Left lung (tissue), 4 donors: ENCODE measurements at regions not wholly inside any gene's neighbourhood (a gene's known extent, or its start where the extent isn't known, plus 50 kb on each side); places are given as distances from the start of the nearest gene placed in this dataset.

Source experiments
- ATAC-seq: fragments of 200-7000 bp; cut with Tn5 transposase; one replicate; pipeline ENCODE4 v1.9.1; 2020; ENCODE audit warnings: moderate library complexity
- DNase-seq, 4 donors: peaks; one replicate each; pipeline ENCODE4 v3.0.0-alpha.2; 2013 to 2020
- H3K27ac ChIP-seq, 2 donors: fragments of 200-600 bp; sonication (generic) in 1 of 2; one replicate each; pipeline versions ENCODE4 v1.5.0 to v1.8.0; 2020 to 2021
- H3K27me3 ChIP-seq, 2 donors: fragments of 200-600 bp; sonication (generic) in 1 of 2; one replicate each; pipeline versions ENCODE4 v1.5.0 to v1.8.0; 2020 to 2021
- H3K36me3 ChIP-seq, 2 donors: fragments of 200-600 bp; sonication (generic) in 1 of 2; one replicate each; pipeline versions ENCODE4 v1.5.0 to v1.8.0; 2020 to 2021
- H3K4me1 ChIP-seq, 2 donors: fragments of 200-600 bp; one replicate each; pipeline ENCODE4 v1.8.0; 2021
- H3K4me3 ChIP-seq, 2 donors: fragments of 200-600 bp; sonication (generic) in 1 of 2; one replicate each; pipeline versions ENCODE4 v1.5.0 to v1.8.0; 2020 to 2021; ENCODE audit warnings: mild to moderate bottlenecking in 1 of 2
- H3K9me3 ChIP-seq, 2 donors: fragments of 200-600 bp; sonication (generic) in 1 of 2; one replicate each; pipeline versions ENCODE4 v1.5.0 to v1.8.0; 2020 to 2021
- CTCF ChIP-seq, 2 donors: fragments of 200-600 bp; sonication (generic) in 1 of 2; IDR thresholded peaks; one replicate each; pipeline versions ENCODE4 v1.5.0 to v1.8.0; 2021; ENCODE audit warnings: antibody characterized with exemption in 2 of 2
- intact Hi-C, 2 donors: fragments of 100-400 bp; cut with DNase I; formaldehyde crosslinking; loops; one replicate each; pipeline versions ENCODE4 v1.11.2 to v1.14.2; 2022
- donor health status: DM: no; HTN: yes; CAD: no.
- donor health status: DM: no; HTN: no; CAD: no.

GRCh38 chr10:88127269-88127668, 263.8 kb downstream of the PTEN start:
- ATAC-seq (no peak), DNase-seq (no peak)
- peaks cover 0 to 6% of the 10 kb centered on the region in 2 donors for H3K4me1 ChIP-seq
- no peaks in the 10 kb centered on the region for H3K9me3 ChIP-seq
- intact Hi-C loops, result no loop called here
- H3K4me3 ChIP-seq, result no peak overlapping the region
- no peak overlapping the region for H3K27ac ChIP-seq
- H3K36me3 ChIP-seq, result no peaks in the 10 kb centered on the region
- TF ChIP-seq CTCF (IDR thresholded peaks at IDR 0.05), result no peak
- H3K27me3 ChIP-seq, result no peaks in the 10 kb centered on the region

- intact Hi-C loops, result no loop called here
- no peak for TF ChIP-seq CTCF (IDR thresholded peaks at IDR 0.05)
- Histone ChIP-seq H3K27me3 (no peaks in the 10 kb centered on the region), H3K4me1 (peaks cover 0 to 6% of the 10 kb centered on the region in 2 donors), H3K27ac (no peak overlapping the region), H3K36me3 (no peaks in the 10 kb centered on the region), H3K4me3 (no peak overlapping the region), H3K9me3 (no peaks in the 10 kb centered on the region)
- DNase-seq (no peak), ATAC-seq (no peak)
Measured at GRCh38 chr10:88127766-88128165, 264.3 kb downstream of the PTEN start.

- peak; percentile 79 for ATAC-seq
- intact Hi-C loops, result no loop called here
- Histone ChIP-seq H3K36me3 (no peaks in the 10 kb centered on the region), H3K27me3 (no peaks in the 10 kb centered on the region), H3K4me3 (no peak overlapping the region), H3K27ac (no peak overlapping the region), H3K9me3 (no peaks in the 10 kb centered on the region), H3K4me1 (peaks cover 0 to 6% of the 10 kb centered on the region in 2 donors)
- no peak for DNase-seq
- no peak for TF ChIP-seq CTCF (IDR thresholded peaks at IDR 0.05)
Measured at GRCh38 chr10:88129013-88129412, 265.6 kb downstream of the PTEN start.

- Histone ChIP-seq H3K9me3 (no peaks in the 10 kb centered on the region), H3K27ac (no peak overlapping the region), H3K27me3 (no peaks in the 10 kb centered on the region), H3K36me3 (no peaks in the 10 kb centered on the region), H3K4me1 (peaks cover 0 to 6% of the 10 kb centered on the region in 2 donors), H3K4me3 (no peak overlapping the region)
- intact Hi-C loops, result no loop called here
- ATAC-seq (no peak), DNase-seq (no peak)
- no peak for TF ChIP-seq CTCF (IDR thresholded peaks at IDR 0.05)
Measured at GRCh38 chr10:88130912-88131311, 267.5 kb downstream of the PTEN start.

- Histone ChIP-seq H3K4me1 (peaks cover 0 to 6% of the 10 kb centered on the region in 2 donors), H3K9me3 (no peaks in the 10 kb centered on the region), H3K27me3 (no peaks in the 10 kb centered on the region), H3K4me3 (no peak overlapping the region), H3K27ac (no peak overlapping the region), H3K36me3 (no peaks in the 10 kb centered on the region)
- intact Hi-C loops, result no loop called here
- ATAC-seq (peak; percentile 34), DNase-seq (no peak)
- no peak for TF ChIP-seq CTCF (IDR thresholded peaks at IDR 0.05)
Measured at GRCh38 chr10:88131511-88132139, 268.2 kb downstream of the PTEN start.
